ENCODE measurements at regions not wholly inside any gene's neighbourhood (a gene's known extent, or its start where the extent isn't known, plus 50 kb on each side); places are given as distances from the start of the nearest gene placed in this dataset.

GRCh38 chr4:162282684-162283083, 118.9 kb upstream of the FSTL5 start:
- H3K4me2 ChIP-seq = no peak overlapping the region

GRCh38 chr4:162274354-162274753, 110.6 kb upstream of the FSTL5 start:
- DNase-seq (ENCODE audit: low read depth in 1 of 2, low spot score in 1 of 2) (no peak), FAIRE-seq (no peak), ATAC-seq (no peak)
- Histone ChIP-seq H3K4me1 (no peaks in the 10 kb centered on the region), H3K27ac (no peak overlapping the region), H3K9me3 (no peaks in the 10 kb centered on the region), H3K4me2 (no peak overlapping the region), H3K4me3 (no peak overlapping the region)
- ChIA-PET POLR2A (no interaction called here), CTCF (no interaction called here)
- TF ChIP-seq CEBPB (IDR thresholded peaks at IDR 0.05) = no peak
- no peak for TF ChIP-seq HOXB5 (CRISPR knock-in tag; IDR thresholded peaks at IDR 0.05)
- no peak for TF ChIP-seq SMC3 (IDR thresholded peaks at IDR 0.05)
- TF ChIP-seq RFX5 (IDR thresholded peaks at IDR 0.05) = no peak
- TF ChIP-seq MAZ (IDR thresholded peaks at IDR 0.05; ENCODE audit: borderline replicate concordance, low read depth, low read length) = no peak
- TF ChIP-seq E2F6 (IDR thresholded peaks at IDR 0.05; ENCODE audit: borderline replicate concordance, low read depth) = no peak
- no peak for TF ChIP-seq ZSCAN20 (CRISPR knock-in tag; IDR thresholded peaks at IDR 0.05)
- 8% methylated on average over 1 of the region's 1 CpG for WGBS (ENCODE audit: missing lambda C conversion rate)

More at GRCh38 chr4:162282684-162283083, 118.9 kb upstream of the FSTL5 start:
- FAIRE-seq = no peak
- 8% methylated on average over 3 of the region's 3 CpGs for WGBS (ENCODE audit: missing lambda C conversion rate)
- ChIA-PET POLR2A (no interaction called here), CTCF (no interaction called here)
- no peak overlapping the region for H3K27ac ChIP-seq
- DNase-seq (ENCODE audit: low read depth in 1 of 2, low spot score in 1 of 2) = no peak
- no peak overlapping the region for H3K4me3 ChIP-seq
- no peak for ATAC-seq
- H3K4me1 ChIP-seq = no peaks in the 10 kb centered on the region
- no peaks in the 10 kb centered on the region for H3K9me3 ChIP-seq
- no peak for TF ChIP-seq REST (IDR thresholded peaks at IDR 0.05)
- no peak for TF ChIP-seq BCL3 (IDR thresholded peaks at IDR 0.05)
- TF ChIP-seq ZNF302 (CRISPR knock-in tag; IDR thresholded peaks at IDR 0.05) = no peak
- no peak for TF ChIP-seq ESRRA (IDR thresholded peaks at IDR 0.05; ENCODE audit: borderline replicate concordance, low read length)
- TF ChIP-seq JUN (IDR thresholded peaks at IDR 0.05) = no peak
- TF ChIP-seq NR3C1 (IDR thresholded peaks at IDR 0.05) = no peak
- TF ChIP-seq E2F6 (IDR thresholded peaks at IDR 0.05; ENCODE audit: borderline replicate concordance, low read depth) = no peak
- TF ChIP-seq CHD4 (IDR thresholded peaks at IDR 0.05; ENCODE audit: borderline replicate concordance) = no peak
- no peak for TF ChIP-seq SREBF2 (IDR thresholded peaks at IDR 0.05)
- no peak for TF ChIP-seq HEYL (CRISPR knock-in tag; IDR thresholded peaks at IDR 0.05)
- no peak for TF ChIP-seq ZSCAN20 (CRISPR knock-in tag; IDR thresholded peaks at IDR 0.05)
- TF ChIP-seq FOSL2 (IDR thresholded peaks at IDR 0.05) = no peak
- TF ChIP-seq FOSL2 (CRISPR knock-in tag; IDR thresholded peaks at IDR 0.05) = no peak
- no peak for TF ChIP-seq NFE2L2 (conservative IDR thresholded peaks at IDR 0.05; ENCODE audit: low read length)
- TF ChIP-seq RFX5 (IDR thresholded peaks at IDR 0.05) = no peak
- no peak for TF ChIP-seq FOXS1 (CRISPR knock-in tag; IDR thresholded peaks at IDR 0.05)
- no peak for TF ChIP-seq RAD21 (conservative IDR thresholded peaks at IDR 0.05 in 1 of 2, IDR thresholded peaks at IDR 0.05 in 1 of 2)
